Left lung (tissue), 4 donors: ENCODE measurements at regions not wholly inside any gene's neighbourhood (a gene's known extent, or its start where the extent isn't known, plus 50 kb on each side); places are given as distances from the start of the nearest gene placed in this dataset.

Source experiments
- ATAC-seq: fragments of 200-7000 bp; cut with Tn5 transposase; one replicate; pipeline ENCODE4 v1.9.1; 2020; ENCODE audit warnings: moderate library complexity
- DNase-seq, 4 donors: peaks; one replicate each; pipeline ENCODE4 v3.0.0-alpha.2; 2013 to 2020
- H3K27ac ChIP-seq, 2 donors: fragments of 200-600 bp; sonication (generic) in 1 of 2; one replicate each; pipeline versions ENCODE4 v1.5.0 to v1.8.0; 2020 to 2021
- H3K27me3 ChIP-seq, 2 donors: fragments of 200-600 bp; sonication (generic) in 1 of 2; one replicate each; pipeline versions ENCODE4 v1.5.0 to v1.8.0; 2020 to 2021
- H3K36me3 ChIP-seq, 2 donors: fragments of 200-600 bp; sonication (generic) in 1 of 2; one replicate each; pipeline versions ENCODE4 v1.5.0 to v1.8.0; 2020 to 2021
- H3K4me1 ChIP-seq, 2 donors: fragments of 200-600 bp; one replicate each; pipeline ENCODE4 v1.8.0; 2021
- H3K4me3 ChIP-seq, 2 donors: fragments of 200-600 bp; sonication (generic) in 1 of 2; one replicate each; pipeline versions ENCODE4 v1.5.0 to v1.8.0; 2020 to 2021; ENCODE audit warnings: mild to moderate bottlenecking in 1 of 2
- H3K9me3 ChIP-seq, 2 donors: fragments of 200-600 bp; sonication (generic) in 1 of 2; one replicate each; pipeline versions ENCODE4 v1.5.0 to v1.8.0; 2020 to 2021
- intact Hi-C, 2 donors: fragments of 100-400 bp; cut with DNase I; formaldehyde crosslinking; loops; one replicate each; pipeline versions ENCODE4 v1.11.2 to v1.14.2; 2022
- TF ChIP-seq, protein P1 (sequence below), 2 donors: fragments of 200-600 bp; sonication (generic) in 1 of 2; IDR thresholded peaks; one replicate each; pipeline versions ENCODE4 v1.5.0 to v1.8.0; 2021; ENCODE audit warnings: antibody characterized with exemption in 2 of 2
- donor health status: DM: no; HTN: yes; CAD: no.
- donor health status: DM: no; HTN: no; CAD: no.

DNA sequence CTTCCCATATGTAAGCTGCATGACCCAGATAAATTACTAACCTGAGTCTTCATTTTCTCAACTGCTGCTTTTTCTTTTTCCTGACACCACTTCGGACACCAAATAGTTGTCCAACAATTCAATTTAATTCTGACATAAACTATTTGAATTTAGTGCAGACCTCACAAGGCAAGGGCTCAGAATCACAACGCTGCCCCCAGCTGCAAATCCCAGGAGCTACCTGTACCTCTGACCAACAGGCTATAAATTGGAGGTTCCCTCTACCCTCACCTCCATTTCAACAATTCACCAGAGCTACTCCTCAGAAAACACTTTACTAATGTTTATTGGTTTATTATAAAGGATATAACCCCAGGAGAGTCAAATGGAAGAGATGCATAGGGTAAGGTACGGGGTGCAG lies 737.6 kb downstream of the NTRK3 start:
- DNase-seq (no peak), ATAC-seq (no peak)
- intact Hi-C loops, result no loop called here
- Histone ChIP-seq H3K4me3 (no peak overlapping the region), H3K4me1 (no peaks in the 10 kb centered on the region), H3K9me3 (peaks cover 0 to 7% of the 10 kb centered on the region in 2 donors), H3K27me3 (no peaks in the 10 kb centered on the region), H3K27ac (no peak overlapping the region), H3K36me3 (no peaks in the 10 kb centered on the region)
- TF ChIP-seq, protein P1, sequence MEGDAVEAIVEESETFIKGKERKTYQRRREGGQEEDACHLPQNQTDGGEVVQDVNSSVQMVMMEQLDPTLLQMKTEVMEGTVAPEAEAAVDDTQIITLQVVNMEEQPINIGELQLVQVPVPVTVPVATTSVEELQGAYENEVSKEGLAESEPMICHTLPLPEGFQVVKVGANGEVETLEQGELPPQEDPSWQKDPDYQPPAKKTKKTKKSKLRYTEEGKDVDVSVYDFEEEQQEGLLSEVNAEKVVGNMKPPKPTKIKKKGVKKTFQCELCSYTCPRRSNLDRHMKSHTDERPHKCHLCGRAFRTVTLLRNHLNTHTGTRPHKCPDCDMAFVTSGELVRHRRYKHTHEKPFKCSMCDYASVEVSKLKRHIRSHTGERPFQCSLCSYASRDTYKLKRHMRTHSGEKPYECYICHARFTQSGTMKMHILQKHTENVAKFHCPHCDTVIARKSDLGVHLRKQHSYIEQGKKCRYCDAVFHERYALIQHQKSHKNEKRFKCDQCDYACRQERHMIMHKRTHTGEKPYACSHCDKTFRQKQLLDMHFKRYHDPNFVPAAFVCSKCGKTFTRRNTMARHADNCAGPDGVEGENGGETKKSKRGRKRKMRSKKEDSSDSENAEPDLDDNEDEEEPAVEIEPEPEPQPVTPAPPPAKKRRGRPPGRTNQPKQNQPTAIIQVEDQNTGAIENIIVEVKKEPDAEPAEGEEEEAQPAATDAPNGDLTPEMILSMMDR (IDR thresholded peaks at IDR 0.05), result no peak

DNA sequence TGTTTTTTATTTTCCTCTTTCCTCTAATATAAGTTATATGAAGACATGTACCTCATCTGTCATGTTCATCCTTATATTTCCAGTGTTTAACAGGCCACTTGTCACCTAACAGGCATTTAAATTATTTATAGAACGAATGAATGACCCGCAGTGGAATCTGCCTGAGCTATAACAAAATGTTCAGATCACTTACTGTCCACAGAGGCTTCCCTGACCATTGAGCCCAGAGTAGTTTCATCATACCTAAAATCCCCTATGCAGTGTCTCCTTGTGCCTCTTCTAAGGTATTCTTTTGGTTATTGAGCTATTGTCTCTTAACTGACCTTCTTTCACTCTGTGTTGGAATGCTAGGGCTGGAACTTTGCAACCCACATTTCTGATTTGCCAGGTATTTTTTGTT lies 748.5 kb downstream of the NTRK3 start:
- Histone ChIP-seq H3K4me1 (no peaks in the 10 kb centered on the region), H3K4me3 (no peak overlapping the region), H3K27ac (no peak overlapping the region), H3K36me3 (no peaks in the 10 kb centered on the region), H3K27me3 (no peaks in the 10 kb centered on the region), H3K9me3 (peaks cover 0 to 3% of the 10 kb centered on the region in 2 donors)
- ATAC-seq (no peak), DNase-seq (no peak)
- intact Hi-C loops, result no loop called here
- TF ChIP-seq, protein P1 (IDR thresholded peaks at IDR 0.05), result no peak

DNA sequence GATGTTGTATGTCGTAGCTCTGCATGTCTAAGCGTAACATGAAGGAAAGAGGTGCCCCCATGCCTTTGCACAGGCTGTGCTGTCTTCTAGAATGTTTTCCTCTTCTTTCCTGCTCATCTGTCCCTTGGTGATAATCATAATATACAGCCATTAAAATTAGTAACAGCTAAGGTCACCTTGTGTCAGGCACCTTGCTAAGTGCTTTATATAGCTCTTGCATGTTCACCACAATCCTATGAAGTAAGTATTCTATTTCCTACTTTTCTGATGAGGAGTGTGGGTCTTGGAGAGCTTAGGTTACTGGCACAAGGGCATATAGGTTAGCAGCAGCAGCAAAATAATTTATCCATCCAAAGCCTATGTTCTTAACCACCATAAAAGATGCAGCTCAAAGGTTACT lies 754.4 kb downstream of the NTRK3 start:
- TF ChIP-seq, protein P1 (IDR thresholded peaks at IDR 0.05), result no peak
- H3K36me3 ChIP-seq, result no peaks in the 10 kb centered on the region
- H3K9me3 ChIP-seq, result no peaks in the 10 kb centered on the region
- H3K4me3 ChIP-seq, result no peak overlapping the region
- intact Hi-C loops, result no loop called here
- no peak for DNase-seq
- H3K27me3 ChIP-seq, result no peaks in the 10 kb centered on the region
- no peak overlapping the region for H3K27ac ChIP-seq
- ATAC-seq, result no peak
- H3K4me1 ChIP-seq, result no peaks in the 10 kb centered on the region

DNA sequence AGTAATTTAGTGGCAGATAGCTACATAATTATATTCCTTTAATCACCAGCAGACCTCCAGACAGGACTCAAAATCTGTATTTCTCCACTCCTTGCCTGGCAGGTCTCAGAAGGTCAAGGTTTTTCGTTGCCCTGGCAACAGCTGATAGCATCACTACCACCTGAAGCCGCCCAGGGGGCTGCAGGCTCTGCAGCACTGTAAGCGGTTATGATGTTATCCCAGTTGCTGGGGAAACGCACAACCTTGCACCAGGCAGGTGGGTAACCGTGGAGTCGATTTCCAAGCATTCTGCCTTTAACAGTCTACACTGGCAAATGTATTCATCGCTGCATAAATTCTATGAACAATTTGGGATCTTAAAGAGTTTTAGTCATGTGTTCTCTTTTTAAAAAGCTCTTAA lies 756.3 kb downstream of the NTRK3 start:
- no peak overlapping the region for H3K4me3 ChIP-seq
- H3K27me3 ChIP-seq, result no peaks in the 10 kb centered on the region
- H3K36me3 ChIP-seq, result no peaks in the 10 kb centered on the region
- intact Hi-C loops, result no loop called here
- H3K4me1 ChIP-seq, result no peaks in the 10 kb centered on the region
- DNase-seq, result no peak
- TF ChIP-seq, protein P1 (IDR thresholded peaks at IDR 0.05), result no peak
- no peak for ATAC-seq
- H3K9me3 ChIP-seq, result no peaks in the 10 kb centered on the region
- H3K27ac ChIP-seq, result no peak overlapping the region

DNA sequence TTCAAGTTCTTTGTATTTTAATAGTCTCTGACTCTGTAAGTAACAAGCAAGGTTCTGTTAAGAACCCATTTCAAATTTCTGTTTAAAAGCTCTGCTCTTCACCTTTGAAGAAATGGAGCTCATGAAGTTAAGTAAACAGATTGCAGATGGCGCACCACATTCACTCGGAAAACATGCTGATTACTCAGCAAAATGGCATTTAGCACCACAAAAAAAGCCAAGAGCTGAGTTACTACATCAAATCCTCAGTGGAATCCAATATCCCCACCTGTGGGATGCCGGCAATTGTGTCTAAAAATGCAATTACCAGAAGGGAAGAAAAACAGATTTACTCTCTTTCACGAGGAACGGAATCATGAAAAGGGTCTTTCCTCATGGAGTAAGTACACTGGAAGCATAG lies 758.0 kb downstream of the NTRK3 start:
- no peak for ATAC-seq
- no peak overlapping the region for H3K27ac ChIP-seq
- intact Hi-C loops, result no loop called here

More for the DNA sequence above, 758.0 kb downstream of the NTRK3 start:
- Histone ChIP-seq H3K4me1 (no peaks in the 10 kb centered on the region), H3K9me3 (no peaks in the 10 kb centered on the region), H3K27me3 (no peaks in the 10 kb centered on the region), H3K36me3 (no peaks in the 10 kb centered on the region), H3K4me3 (no peak overlapping the region)
- TF ChIP-seq, protein P1 (IDR thresholded peaks at IDR 0.05), result no peak
- no peak for DNase-seq
